Peyer's patch (tissue), 4 donors: ENCODE measurements at regions not wholly inside any gene's neighbourhood (a gene's known extent, or its start where the extent isn't known, plus 50 kb on each side); places are given as distances from the start of the nearest gene placed in this dataset.

Experiments
- POLR2A ChIP-seq, 2 donors: fragments of 450-650 bp; IDR thresholded peaks; one replicate each; pipeline ENCODE4 v1.5.1; 2017; ENCODE audit warnings: antibody characterized with exemption in 2 of 2, mild to moderate bottlenecking in 2 of 2, moderate library complexity in 2 of 2
- TF ChIP-seq, protein P1 (sequence below), 6 experiments: fragments of 450-650 bp in 4 of 6; fragments of 200-600 bp in 2 of 6; sonication (generic) in 1 of 6; IDR thresholded peaks; one replicate each; pipeline ENCODE4 v1.5.1; 2017 to 2019; ENCODE audit warnings: antibody characterized with exemption in 6 of 6, mild to moderate bottlenecking in 3 of 6, moderate library complexity in 1 of 6

DNA sequence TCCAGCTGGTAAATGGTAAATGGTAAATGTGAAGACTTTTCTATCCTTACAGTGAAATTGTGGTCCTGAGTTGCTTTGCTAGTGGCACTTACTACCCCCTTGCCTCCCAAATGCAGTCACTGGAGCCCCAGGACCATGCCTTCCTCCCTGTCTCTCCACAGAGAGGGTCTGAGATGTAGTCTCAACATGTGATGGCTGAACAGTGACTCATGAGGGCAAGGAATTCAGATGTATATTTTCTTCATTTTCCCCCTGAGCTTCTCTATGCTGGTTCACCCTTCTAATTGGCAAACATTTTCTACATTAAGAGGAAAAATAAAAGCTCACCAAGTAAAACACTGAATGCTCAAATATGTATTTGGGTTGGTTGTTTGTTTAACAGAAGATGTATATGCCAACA is 232.0 kb downstream of the SH3BP4 start:
- TF ChIP-seq, protein P1, sequence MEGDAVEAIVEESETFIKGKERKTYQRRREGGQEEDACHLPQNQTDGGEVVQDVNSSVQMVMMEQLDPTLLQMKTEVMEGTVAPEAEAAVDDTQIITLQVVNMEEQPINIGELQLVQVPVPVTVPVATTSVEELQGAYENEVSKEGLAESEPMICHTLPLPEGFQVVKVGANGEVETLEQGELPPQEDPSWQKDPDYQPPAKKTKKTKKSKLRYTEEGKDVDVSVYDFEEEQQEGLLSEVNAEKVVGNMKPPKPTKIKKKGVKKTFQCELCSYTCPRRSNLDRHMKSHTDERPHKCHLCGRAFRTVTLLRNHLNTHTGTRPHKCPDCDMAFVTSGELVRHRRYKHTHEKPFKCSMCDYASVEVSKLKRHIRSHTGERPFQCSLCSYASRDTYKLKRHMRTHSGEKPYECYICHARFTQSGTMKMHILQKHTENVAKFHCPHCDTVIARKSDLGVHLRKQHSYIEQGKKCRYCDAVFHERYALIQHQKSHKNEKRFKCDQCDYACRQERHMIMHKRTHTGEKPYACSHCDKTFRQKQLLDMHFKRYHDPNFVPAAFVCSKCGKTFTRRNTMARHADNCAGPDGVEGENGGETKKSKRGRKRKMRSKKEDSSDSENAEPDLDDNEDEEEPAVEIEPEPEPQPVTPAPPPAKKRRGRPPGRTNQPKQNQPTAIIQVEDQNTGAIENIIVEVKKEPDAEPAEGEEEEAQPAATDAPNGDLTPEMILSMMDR (IDR thresholded peaks at IDR 0.05), result no peak
- TF ChIP-seq POLR2A (IDR thresholded peaks at IDR 0.05), result no peak
